Suprapubic skin (tissue), 4 donors: ENCODE measurements at regions not wholly inside any gene's neighbourhood (a gene's known extent, or its start where the extent isn't known, plus 50 kb on each side); places are given as distances from the start of the nearest gene placed in this dataset.

ENCODE experiments used
- CTCF ChIP-seq, 2 donors: fragments of 200-600 bp in 1 of 2; fragments of 450-650 bp in 1 of 2; sonication (generic) in 1 of 2; IDR thresholded peaks; one replicate each; pipeline ENCODE4 v1.5.1; 2016 to 2019; ENCODE audit warnings: antibody characterized with exemption in 2 of 2, mild to moderate bottlenecking in 1 of 2, moderate library complexity in 1 of 2
- EP300 ChIP-seq: sonication (generic); formaldehyde crosslinking; IDR thresholded peaks from one replicate; pipeline ENCODE4 v1.6.1; 2017; ENCODE audit warnings: antibody characterized with exemption
- POLR2A ChIP-seq, 2 donors: fragments of 450-650 bp; IDR thresholded peaks; one replicate each; pipeline ENCODE4 v1.6.1; 2017; ENCODE audit warnings: antibody characterized with exemption in 2 of 2, mild to moderate bottlenecking in 2 of 2, moderate library complexity in 2 of 2
- POLR2AphosphoS5 ChIP-seq, 3 donors: sonication (generic); formaldehyde crosslinking; IDR thresholded peaks; one replicate each; pipeline ENCODE4 v1.6.1; 2017; ENCODE audit warnings: antibody characterized with exemption in 3 of 3

GRCh38 chr13:76449716-76450115 lies 436.5 kb downstream of the KCTD12 start:
- TF ChIP-seq CTCF (IDR thresholded peaks at IDR 0.05): no peak
- TF ChIP-seq POLR2A (IDR thresholded peaks at IDR 0.05): no peak
- no peak for TF ChIP-seq EP300
- TF ChIP-seq POLR2AphosphoS5 (IDR thresholded peaks at IDR 0.05): no peak
